Liver (tissue), 8 donors: ENCODE measurements at regions not wholly inside any gene's neighbourhood (a gene's known extent, or its start where the extent isn't known, plus 50 kb on each side); places are given as distances from the start of the nearest gene placed in this dataset.

Experiments
- DNase-seq: peaks from one replicate; pipeline ENCODE4 v3.0.0-alpha.2; 2017; ENCODE audit warnings: low spot score
- H3K27ac ChIP-seq, 2 donors: one replicate each; pipeline ENCODE4 v1.7.0; 2013; ENCODE audit warnings: inconsistent platforms in 2 of 2, low read length in 2 of 2, control low read depth in 1 of 2, low read depth in 1 of 2, mild to moderate bottlenecking in 1 of 2
- H3K27me3 ChIP-seq, 4 donors: one replicate each; pipeline versions ENCODE4 v1.6.1 to v1.7.0; 2013; ENCODE audit warnings: low read length in 3 of 4, inconsistent platforms in 1 of 4, mild to moderate bottlenecking in 1 of 4, moderate library complexity in 1 of 4; ENCODE audit not compliant: control insufficient read depth in 4 of 4, insufficient read depth in 4 of 4
- H3K36me3 ChIP-seq, 4 donors: one replicate each; pipeline versions ENCODE4 v1.6.1 to v1.7.0; 2013; ENCODE audit warnings: low read length in 3 of 4, mild to moderate bottlenecking in 3 of 4, low read depth in 1 of 4, moderate library complexity in 1 of 4; ENCODE audit not compliant: control insufficient read depth in 4 of 4, insufficient read depth in 3 of 4
- H3K4me1 ChIP-seq, 4 donors: one replicate each; pipeline versions ENCODE4 v1.6.1 to v1.7.0; 2013; ENCODE audit warnings: low read length in 3 of 4, mild to moderate bottlenecking in 3 of 4, moderate library complexity in 1 of 4; ENCODE audit not compliant: control insufficient read depth in 4 of 4, insufficient read depth in 4 of 4
- H3K4me3 ChIP-seq, 3 donors: one replicate each; pipeline versions ENCODE4 v1.6.1 to v1.7.0; 2013; ENCODE audit warnings: low read length in 3 of 3, control low read depth in 1 of 3, low read depth in 1 of 3, mild to moderate bottlenecking in 1 of 3
- H3K9ac ChIP-seq, 2 donors: one replicate each; pipeline ENCODE4 v1.7.0; 2013; ENCODE audit warnings: low read length in 2 of 2, mild to moderate bottlenecking in 2 of 2, moderate library complexity in 2 of 2, control low read depth in 1 of 2, low read depth in 1 of 2
- H3K9me3 ChIP-seq, 4 donors: one replicate each; pipeline versions ENCODE4 v1.6.1 to v1.7.0; 2013; ENCODE audit warnings: low read length in 3 of 4; ENCODE audit not compliant: control insufficient read depth in 4 of 4
- ATF3 ChIP-seq: IDR thresholded peaks from 2 replicates; pipeline ENCODE4 v1.6.1; 2016; ENCODE audit warnings: antibody characterized with exemption
- CTCF ChIP-seq: fragments of 150-350 bp; IDR thresholded peaks from 2 replicates; pipeline ENCODE4 v1.5.1; 2017; ENCODE audit warnings: improper control_type of control experiment, low read depth, low read length; ENCODE audit not compliant: missing input control
- EGR1 ChIP-seq, 2 donors: IDR thresholded peaks; 2 replicates each; pipeline ENCODE4 v1.6.1; 2016 to 2018; ENCODE audit warnings: antibody characterized with exemption in 2 of 2, low read depth in 2 of 2
- FOXA1 ChIP-seq: IDR thresholded peaks from 2 replicates; pipeline ENCODE4 v1.6.1; 2016; ENCODE audit warnings: antibody characterized with exemption
- FOXA2 ChIP-seq: IDR thresholded peaks from 2 replicates; pipeline ENCODE4 v1.6.1; 2016; ENCODE audit warnings: antibody characterized with exemption
- GABPA ChIP-seq, 2 donors: IDR thresholded peaks in 1 of 2; conservative IDR thresholded peaks in 1 of 2; 2 replicates each; pipeline ENCODE4 v1.6.1; 2016; ENCODE audit warnings: antibody characterized with exemption in 2 of 2, mild to moderate bottlenecking in 1 of 2, moderate library complexity in 1 of 2
- HNF4A ChIP-seq, 2 donors: conservative IDR thresholded peaks; 2 replicates each; pipeline ENCODE4 v1.6.1; 2016; ENCODE audit warnings: antibody characterized with exemption in 2 of 2, mild to moderate bottlenecking in 2 of 2
- HNF4G ChIP-seq: IDR thresholded peaks from 2 replicates; pipeline ENCODE4 v1.6.1; 2016; ENCODE audit warnings: antibody characterized with exemption
- JUND ChIP-seq, 2 donors: IDR thresholded peaks; 2 replicates each; pipeline ENCODE4 v1.6.1; 2016; ENCODE audit warnings: antibody characterized with exemption in 2 of 2
- MAX ChIP-seq: IDR thresholded peaks from 2 replicates; pipeline ENCODE4 v1.6.1; 2016; ENCODE audit warnings: antibody characterized with exemption
- NR2F2 ChIP-seq: IDR thresholded peaks from 2 replicates; pipeline ENCODE4 v1.6.1; 2016; ENCODE audit warnings: antibody characterized with exemption
- RAD21 ChIP-seq, 2 donors: IDR thresholded peaks; 2 replicates each; pipeline ENCODE4 v1.6.1; 2016; ENCODE audit warnings: antibody characterized with exemption in 2 of 2, mild to moderate bottlenecking in 2 of 2
- REST ChIP-seq: IDR thresholded peaks from 2 replicates; pipeline ENCODE4 v1.6.1; 2016; ENCODE audit warnings: antibody characterized with exemption, mild to moderate bottlenecking
- RXRA ChIP-seq, 2 donors: IDR thresholded peaks; 2 replicates each; pipeline ENCODE4 v1.6.1; 2017 to 2018; ENCODE audit warnings: antibody characterized with exemption in 2 of 2, mild to moderate bottlenecking in 1 of 2
- SP1 ChIP-seq: IDR thresholded peaks from 2 replicates; pipeline ENCODE4 v1.6.1; 2018; ENCODE audit warnings: antibody characterized with exemption, mild to moderate bottlenecking
- TAF1 ChIP-seq: conservative IDR thresholded peaks from 2 replicates; pipeline ENCODE4 v1.6.1; 2016; ENCODE audit warnings: antibody characterized with exemption, mild to moderate bottlenecking
- YY1 ChIP-seq: IDR thresholded peaks from 2 replicates; pipeline ENCODE4 v1.6.1; 2016; ENCODE audit warnings: antibody characterized with exemption, mild to moderate bottlenecking
- ZBTB33 ChIP-seq: IDR thresholded peaks from 2 replicates; pipeline ENCODE4 v1.6.1; 2016; ENCODE audit warnings: antibody characterized with exemption
- WGBS: extraction: QIAGEN DNeasy Blood & Tissue Kit; methylation state at CpG from one replicate; pipeline ENCODE4 v1.1.7; 2013; 5-methylcytosine and 5-hydroxymethylcytosine counted together
- donor health status: healthy.
- donor health status: healthy.
- donor health status: healthy.
- donor health status: healthy.
- donor health status: healthy.

GRCh38 chr3:176931991-176932390 is 265.3 kb downstream of the TBL1XR1 start:
- no peak overlapping the region for H3K9ac ChIP-seq
- H3K27ac ChIP-seq = no peak overlapping the region
- H3K4me3 ChIP-seq = no peak overlapping the region
- H3K36me3 ChIP-seq = no peaks in the 10 kb centered on the region
- 83% methylated on average over 2 of the region's 2 CpGs for WGBS
- no peak for DNase-seq
- peaks cover 0 to 30% (median 22%) of the 10 kb centered on the region in 4 donors for H3K4me1 ChIP-seq
- H3K9me3 ChIP-seq = no peaks in the 10 kb centered on the region
- TF ChIP-seq JUND (IDR thresholded peaks at IDR 0.05) (no peak), HNF4G (no peak), RXRA (IDR thresholded peaks at IDR 0.05) (no peak), ZBTB33 (no peak), GABPA (IDR thresholded peaks at IDR 0.05 in 1 of 2, conservative IDR thresholded peaks at IDR 0.05 in 1 of 2) (no peak), MAX (no peak), YY1 (no peak), TAF1 (no peak), EGR1 (IDR thresholded peaks at IDR 0.05; ENCODE audit: low read depth in 2 of 2) (no peak), CTCF (no peak), FOXA1 (no peak), FOXA2 (no peak), HNF4A (conservative IDR thresholded peaks at IDR 0.05) (no peak), RAD21 (IDR thresholded peaks at IDR 0.05) (no peak), ATF3 (no peak), REST (no peak), NR2F2 (no peak), SP1 (no peak)
- H3K27me3 ChIP-seq = no peaks in the 10 kb centered on the region

- Histone ChIP-seq H3K4me1 (peaks cover 4 to 40% (median 33%) of the 10 kb centered on the region in 4 donors), H3K27me3 (no peaks in the 10 kb centered on the region), H3K36me3 (no peaks in the 10 kb centered on the region), H3K9me3 (no peaks in the 10 kb centered on the region), H3K27ac (no peak overlapping the region), H3K4me3 (no peak overlapping the region), H3K9ac (no peak overlapping the region)
- DNase-seq = no peak
- TF ChIP-seq ATF3 (no peak), MAX (no peak), HNF4A (conservative IDR thresholded peaks at IDR 0.05) (no peak), TAF1 (no peak), HNF4G (no peak), ZBTB33 (no peak), REST (no peak), JUND (IDR thresholded peaks at IDR 0.05) (no peak)
Observed at GRCh38 chr3:176930942-176931341, 266.3 kb downstream of the TBL1XR1 start.
